Pancreas (tissue), 10 donors: ENCODE measurements at regions not wholly inside any gene's neighbourhood (a gene's known extent, or its start where the extent isn't known, plus 50 kb on each side); places are given as distances from the start of the nearest gene placed in this dataset.

ENCODE experiments used
- ATAC-seq, 4 donors: fragments of 200-7000 bp; cut with Tn5 transposase; one replicate each; pipeline versions ENCODE4 v1.8.0 to v1.9.1; 2020; ENCODE audit warnings: mild to moderate bottlenecking in 4 of 4, moderate library complexity in 4 of 4
- DNase-seq, 6 donors: peaks; one replicate each; pipeline ENCODE4 v3.0.0-alpha.2; 2020
- FAIRE-seq: peaks from 2 replicates; lab custom pipeline; 2012; peaks lifted over from hg19 to GRCh38; lab: Jason Lieb, UNC
- H3K27ac ChIP-seq, 4 donors: fragments of 200-600 bp; sonication (generic); 1 replicate in 3 of 4; 2 replicates in 1 of 4; pipeline versions ENCODE4 v1.5.0 to v1.8.0; 2020
- H3K27me3 ChIP-seq, 4 donors: fragments of 200-600 bp; one replicate each; pipeline ENCODE4 v1.8.0; 2021
- H3K36me3 ChIP-seq, 3 donors: fragments of 200-600 bp; sonication (generic) in 1 of 3; one replicate each; pipeline versions ENCODE4 v1.5.0 to v1.8.0; 2020 to 2021
- H3K4me1 ChIP-seq, 3 donors: fragments of 200-600 bp; one replicate each; pipeline ENCODE4 v1.8.0; 2021
- H3K4me3 ChIP-seq, 4 donors: fragments of 200-600 bp; sonication (generic) in 2 of 4; one replicate each; pipeline versions ENCODE4 v1.5.0 to v1.8.0; 2020 to 2021
- H3K9me3 ChIP-seq, 4 donors: fragments of 200-600 bp; one replicate each; pipeline ENCODE4 v1.8.0; 2021
- WGBS, 2 donors: extraction: QIAGEN DNeasy Blood & Tissue Kit; methylation state at CpG; one replicate each; pipeline ENCODE4 v1.1.7; 2013; 5-methylcytosine and 5-hydroxymethylcytosine counted together
- intact Hi-C, 3 donors: fragments of 100-400 bp; cut with DNase I; formaldehyde crosslinking; loops; one replicate each; pipeline versions ENCODE4 v1.11.1 to v1.14.2; 2022
- TF ChIP-seq, protein P1 (sequence below), 4 donors: fragments of 200-600 bp; sonication (generic) in 3 of 4; IDR thresholded peaks; one replicate each; pipeline versions ENCODE4 v1.5.0 to v1.8.0; 2021; ENCODE audit warnings: antibody characterized with exemption in 4 of 4
- donor health status: healthy with polysubstance abuse.
- donor health status: DM: no; HTN: no; CAD: no; lungs with moderate emphysema.
- donor health status: DM: no; HTN: no; CAD: no.
- donor health status: control.
- donor health status: control.
- donor health status: Bipolar disorder and iron deficiency.
- donor health status: DM: yes; HTN: yes; CAD: no.
- donor health status: DM: no; HTN: no; CAD: no.
- donor health status: DM: no; HTN: no; CAD: no.
- donor health status: DM: yes; HTN: yes; CAD: no.

DNA sequence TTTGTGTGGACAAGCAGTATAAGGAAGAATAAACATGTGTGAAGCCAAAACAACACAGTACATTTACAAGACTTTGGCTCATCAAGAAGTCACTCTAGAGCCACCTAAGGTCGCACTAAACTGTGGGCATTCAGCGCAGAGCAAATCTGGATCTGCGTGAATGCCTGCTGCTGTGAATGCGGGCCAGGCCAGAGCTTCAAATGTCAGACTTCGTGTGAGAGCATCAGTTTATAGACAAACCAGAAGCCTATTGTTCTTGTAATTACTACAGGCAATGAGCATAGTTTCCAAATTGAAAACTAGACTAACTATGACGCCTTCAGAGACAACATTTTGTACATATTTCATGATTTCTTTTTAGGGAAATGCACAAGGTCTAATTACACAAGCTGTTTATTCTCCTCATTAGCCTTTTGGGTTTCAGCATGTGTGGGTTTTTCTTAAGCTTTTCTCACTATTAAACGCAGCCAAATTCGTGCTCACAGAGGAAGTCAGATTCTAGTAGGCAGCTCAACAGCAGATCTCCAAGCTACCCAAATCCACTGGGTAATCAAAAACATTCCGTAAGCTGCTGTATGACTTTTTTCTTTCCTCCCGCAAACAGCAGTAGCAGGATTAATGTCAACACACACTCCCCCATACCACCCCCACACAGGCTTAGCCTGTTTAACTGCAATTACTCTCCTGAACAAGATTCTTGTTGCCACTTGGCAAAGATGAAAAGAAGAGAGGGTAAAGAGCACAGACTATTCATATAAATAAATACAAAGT is 84.5 kb upstream of the SETMAR start:
- no peak overlapping the region for H3K27ac ChIP-seq
- no peaks in the 10 kb centered on the region for H3K27me3 ChIP-seq
- H3K36me3 ChIP-seq = no peaks in the 10 kb centered on the region
- no peaks in the 10 kb centered on the region for H3K4me1 ChIP-seq
- WGBS, 2 donors = 49 to 52% methylated on average over 10 of the region's 10 CpGs
- no peaks in the 10 kb centered on the region for H3K9me3 ChIP-seq
- TF ChIP-seq, protein P1, sequence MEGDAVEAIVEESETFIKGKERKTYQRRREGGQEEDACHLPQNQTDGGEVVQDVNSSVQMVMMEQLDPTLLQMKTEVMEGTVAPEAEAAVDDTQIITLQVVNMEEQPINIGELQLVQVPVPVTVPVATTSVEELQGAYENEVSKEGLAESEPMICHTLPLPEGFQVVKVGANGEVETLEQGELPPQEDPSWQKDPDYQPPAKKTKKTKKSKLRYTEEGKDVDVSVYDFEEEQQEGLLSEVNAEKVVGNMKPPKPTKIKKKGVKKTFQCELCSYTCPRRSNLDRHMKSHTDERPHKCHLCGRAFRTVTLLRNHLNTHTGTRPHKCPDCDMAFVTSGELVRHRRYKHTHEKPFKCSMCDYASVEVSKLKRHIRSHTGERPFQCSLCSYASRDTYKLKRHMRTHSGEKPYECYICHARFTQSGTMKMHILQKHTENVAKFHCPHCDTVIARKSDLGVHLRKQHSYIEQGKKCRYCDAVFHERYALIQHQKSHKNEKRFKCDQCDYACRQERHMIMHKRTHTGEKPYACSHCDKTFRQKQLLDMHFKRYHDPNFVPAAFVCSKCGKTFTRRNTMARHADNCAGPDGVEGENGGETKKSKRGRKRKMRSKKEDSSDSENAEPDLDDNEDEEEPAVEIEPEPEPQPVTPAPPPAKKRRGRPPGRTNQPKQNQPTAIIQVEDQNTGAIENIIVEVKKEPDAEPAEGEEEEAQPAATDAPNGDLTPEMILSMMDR (IDR thresholded peaks at IDR 0.05) = no peak
- FAIRE-seq (no peak), ATAC-seq (no peak), DNase-seq (no peak)
- intact Hi-C loops = no loop called here
- H3K4me3 ChIP-seq = no peak overlapping the region

DNA sequence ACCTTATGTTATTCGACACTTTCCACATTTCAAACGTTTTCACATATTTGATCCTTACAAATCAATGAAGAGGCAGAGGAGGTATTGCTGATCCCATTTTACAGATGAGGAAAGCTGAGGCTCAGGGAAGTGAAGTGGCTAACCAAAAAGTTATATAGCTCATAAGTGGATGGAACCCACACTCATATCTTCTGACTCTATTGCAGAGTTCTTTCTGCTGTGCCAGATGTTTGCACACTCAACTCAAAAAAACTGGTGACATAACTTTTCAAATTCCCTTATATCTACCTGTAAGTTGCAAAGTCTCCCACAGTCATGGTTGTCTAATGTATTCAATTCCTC is 84.0 kb upstream of the SETMAR start:
- Histone ChIP-seq H3K36me3 (no peaks in the 10 kb centered on the region), H3K4me3 (no peak overlapping the region), H3K27me3 (no peaks in the 10 kb centered on the region), H3K9me3 (no peaks in the 10 kb centered on the region), H3K4me1 (no peaks in the 10 kb centered on the region), H3K27ac (no peak overlapping the region)
- whole genome bisulfite sequencing, 2 donors = 23 to 27% methylated on average over 2 of the region's 2 CpGs
- no peak for ATAC-seq
- TF ChIP-seq, protein P1 (IDR thresholded peaks at IDR 0.05) = no peak
- intact Hi-C loops = no loop called here
- no peak for FAIRE-seq
- no peak for DNase-seq

DNA sequence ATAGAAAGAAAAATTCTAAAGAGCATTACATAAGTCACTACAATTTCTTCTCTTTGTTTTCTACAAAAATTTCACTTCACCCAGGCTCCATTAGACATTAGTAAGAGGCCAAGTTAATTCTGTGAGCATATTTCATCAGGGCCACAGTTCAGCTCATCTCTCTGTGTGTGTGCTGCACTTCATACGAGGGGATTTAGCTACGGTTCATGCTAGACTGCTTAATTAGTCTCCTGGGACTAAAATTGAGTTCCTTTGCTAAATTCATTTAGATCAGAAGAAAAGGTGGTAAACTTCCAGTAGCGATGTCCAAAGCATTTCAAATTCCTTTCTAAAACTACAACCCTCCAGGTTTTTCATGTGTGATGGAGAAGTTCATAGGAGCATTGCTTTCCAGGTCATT is 83.1 kb upstream of the SETMAR start:
- DNase-seq = no peak
- H3K27me3 ChIP-seq = no peaks in the 10 kb centered on the region
- no peak overlapping the region for H3K27ac ChIP-seq
- WGBS, 2 donors = 76% methylated on average over 3 of the region's 3 CpGs
- H3K4me1 ChIP-seq = no peaks in the 10 kb centered on the region
- H3K36me3 ChIP-seq = no peaks in the 10 kb centered on the region
- H3K4me3 ChIP-seq = no peak overlapping the region
- no peak for ATAC-seq
- TF ChIP-seq, protein P1 (IDR thresholded peaks at IDR 0.05) = no peak
- intact Hi-C loops = no loop called here
- no peak for FAIRE-seq
- no peaks in the 10 kb centered on the region for H3K9me3 ChIP-seq

DNA sequence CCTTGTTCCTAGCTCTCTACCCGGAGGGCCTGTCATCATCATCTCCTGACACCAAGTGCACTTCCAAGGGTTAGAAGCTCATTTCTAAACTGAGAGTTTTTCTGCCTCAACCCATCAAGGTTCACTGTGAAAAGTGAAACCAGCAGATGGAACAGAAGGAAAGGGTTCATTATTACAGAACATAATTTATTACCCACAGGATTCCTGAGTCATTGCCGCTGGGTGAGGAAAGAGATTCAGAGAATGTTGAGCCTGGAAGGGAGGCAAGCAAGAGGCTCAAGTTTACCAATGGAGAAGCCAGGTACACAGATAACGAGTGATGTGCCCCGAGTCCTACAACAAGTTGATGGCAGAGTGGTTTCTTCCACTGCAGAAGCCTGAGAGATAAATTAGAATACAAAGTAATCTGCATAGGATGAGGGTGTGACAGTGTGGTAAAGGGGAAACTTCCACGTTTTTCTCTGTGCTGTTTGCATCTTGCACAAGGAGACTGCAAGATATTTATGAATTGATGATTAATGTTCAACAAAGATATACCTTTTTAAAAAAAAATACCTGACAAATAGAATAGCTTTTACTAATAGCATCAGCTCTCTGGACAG is 80.5 kb upstream of the SETMAR start:
- no peak for ATAC-seq
- no peaks in the 10 kb centered on the region for H3K4me1 ChIP-seq
- no peak overlapping the region for H3K27ac ChIP-seq
- WGBS, 2 donors = 45 to 47% methylated on average over 5 of the region's 5 CpGs
- DNase-seq = no peak
- TF ChIP-seq, protein P1 (IDR thresholded peaks at IDR 0.05) = no peak
- H3K9me3 ChIP-seq = no peaks in the 10 kb centered on the region
- intact Hi-C loops = no loop called here
- no peaks in the 10 kb centered on the region for H3K27me3 ChIP-seq
- no peak overlapping the region for H3K4me3 ChIP-seq
- H3K36me3 ChIP-seq = no peaks in the 10 kb centered on the region
- FAIRE-seq = no peak

DNA sequence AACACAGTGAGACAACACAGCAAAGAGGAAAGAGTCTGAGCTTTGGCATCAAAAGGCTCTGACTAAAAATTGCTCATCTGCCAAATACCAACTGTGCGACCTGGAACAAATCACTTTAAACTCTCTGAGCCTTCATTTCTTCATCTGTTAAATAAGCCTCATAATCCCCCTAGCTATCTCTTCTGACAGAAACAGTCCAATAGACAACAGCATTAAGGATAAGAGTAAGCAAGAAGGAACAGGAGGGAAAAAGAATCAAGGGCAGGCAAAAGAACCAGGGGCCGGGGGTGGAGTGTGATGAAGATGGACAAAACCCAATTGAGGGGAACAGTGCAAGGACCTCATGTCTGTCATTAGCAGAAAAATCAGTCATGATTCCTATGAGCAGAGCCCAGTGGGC is 79.4 kb upstream of the SETMAR start:
- ATAC-seq (no peak), FAIRE-seq (no peak)
- 83 to 85% methylated on average over 2 of the region's 2 CpGs for WGBS, 2 donors

More for the DNA sequence above, 79.4 kb upstream of the SETMAR start:
- Histone ChIP-seq H3K4me3 (no peak overlapping the region), H3K9me3 (no peaks in the 10 kb centered on the region), H3K4me1 (no peaks in the 10 kb centered on the region), H3K36me3 (no peaks in the 10 kb centered on the region), H3K27me3 (no peaks in the 10 kb centered on the region), H3K27ac (no peak overlapping the region)
- intact Hi-C loops = no loop called here
- TF ChIP-seq, protein P1 (IDR thresholded peaks at IDR 0.05) = no peak
- no peak for DNase-seq
